ENCODE measurements at regions not wholly inside any gene's neighbourhood (a gene's known extent, or its start where the extent isn't known, plus 50 kb on each side); places are given as distances from the start of the nearest gene placed in this dataset.
A peak's percentile ranks its signal among the peaks of the same experiment; 100 is the strongest.

DNA sequence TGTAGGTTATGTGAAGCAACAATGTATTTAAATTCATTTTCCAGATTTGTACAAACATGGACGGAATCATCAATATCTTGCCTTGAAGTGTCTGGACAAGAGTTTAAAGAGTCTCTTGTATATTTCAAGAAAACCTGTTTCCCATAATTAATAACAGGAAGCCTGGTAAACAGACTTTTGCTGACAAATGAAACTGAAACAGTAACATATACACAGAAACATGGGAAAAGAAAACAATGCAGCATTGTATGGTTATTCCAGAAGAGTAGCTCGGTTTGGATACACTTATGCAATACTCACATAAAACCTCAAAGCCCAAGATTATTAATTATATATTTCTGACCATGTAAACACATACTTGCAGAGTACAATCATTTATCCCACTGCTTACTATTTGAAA lies 265.5 kb downstream of the PTPRC start:
- DNase-seq = no peak
- intact Hi-C loops (cut with DNase I) = no loop called here
- WGBS, 2 donors = 39 to 48% methylated on average over 2 of the region's 2 CpGs
- H3K4me3 ChIP-seq = no peak overlapping the region
- peak in 3 of 4 donors; percentile 27 to 68 (median 49) for ATAC-seq
- peak overlapping the region in 1 of 4 donors; percentile 42 for H3K27ac ChIP-seq
- no peaks in the 10 kb centered on the region for H3K27me3 ChIP-seq
- no peaks in the 10 kb centered on the region for H3K9me3 ChIP-seq
- no peak for FAIRE-seq
- TF ChIP-seq, protein P1, sequence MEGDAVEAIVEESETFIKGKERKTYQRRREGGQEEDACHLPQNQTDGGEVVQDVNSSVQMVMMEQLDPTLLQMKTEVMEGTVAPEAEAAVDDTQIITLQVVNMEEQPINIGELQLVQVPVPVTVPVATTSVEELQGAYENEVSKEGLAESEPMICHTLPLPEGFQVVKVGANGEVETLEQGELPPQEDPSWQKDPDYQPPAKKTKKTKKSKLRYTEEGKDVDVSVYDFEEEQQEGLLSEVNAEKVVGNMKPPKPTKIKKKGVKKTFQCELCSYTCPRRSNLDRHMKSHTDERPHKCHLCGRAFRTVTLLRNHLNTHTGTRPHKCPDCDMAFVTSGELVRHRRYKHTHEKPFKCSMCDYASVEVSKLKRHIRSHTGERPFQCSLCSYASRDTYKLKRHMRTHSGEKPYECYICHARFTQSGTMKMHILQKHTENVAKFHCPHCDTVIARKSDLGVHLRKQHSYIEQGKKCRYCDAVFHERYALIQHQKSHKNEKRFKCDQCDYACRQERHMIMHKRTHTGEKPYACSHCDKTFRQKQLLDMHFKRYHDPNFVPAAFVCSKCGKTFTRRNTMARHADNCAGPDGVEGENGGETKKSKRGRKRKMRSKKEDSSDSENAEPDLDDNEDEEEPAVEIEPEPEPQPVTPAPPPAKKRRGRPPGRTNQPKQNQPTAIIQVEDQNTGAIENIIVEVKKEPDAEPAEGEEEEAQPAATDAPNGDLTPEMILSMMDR (IDR thresholded peaks at IDR 0.05) = no peak
- H3K36me3 ChIP-seq = no peaks in the 10 kb centered on the region
- peaks cover 0 to 9% (median 0%) of the 10 kb centered on the region in 3 donors for H3K4me1 ChIP-seq

DNA sequence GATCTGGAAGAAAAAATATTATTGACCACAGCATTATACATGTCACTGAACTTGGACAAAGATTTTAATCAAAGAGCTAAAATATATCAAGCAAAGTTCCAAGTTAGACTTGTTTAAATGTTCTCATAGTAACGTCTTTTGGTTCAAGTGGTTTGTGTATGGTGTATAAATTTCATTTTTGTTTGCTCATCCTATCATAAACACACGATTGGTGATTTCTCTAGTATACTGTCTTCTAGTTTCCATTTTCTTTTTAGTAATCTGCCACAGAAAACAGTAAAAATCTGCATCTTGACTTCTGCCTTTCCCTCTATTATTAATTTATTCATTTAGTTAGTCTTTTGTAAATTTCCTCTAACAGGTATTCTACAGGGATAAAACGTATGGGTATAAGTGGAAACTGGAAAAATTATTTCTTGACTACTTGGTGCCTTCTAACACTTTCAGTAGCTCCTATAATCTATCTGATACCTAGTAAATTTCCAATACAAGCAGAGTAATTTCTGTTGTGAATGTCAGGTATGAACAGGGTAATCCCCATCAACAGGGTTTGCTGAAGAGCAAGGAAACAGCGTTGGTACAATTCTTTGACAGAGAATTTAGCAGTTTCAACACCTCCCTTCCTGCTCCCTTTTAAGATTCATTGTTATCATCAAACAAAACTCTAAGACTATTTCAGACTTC lies 268.0 kb downstream of the PTPRC start:
- Histone ChIP-seq H3K4me1 (peaks cover 0 to 9% (median 0%) of the 10 kb centered on the region in 3 donors), H3K27ac (no peak overlapping the region), H3K27me3 (no peaks in the 10 kb centered on the region), H3K36me3 (no peaks in the 10 kb centered on the region), H3K9me3 (no peaks in the 10 kb centered on the region), H3K4me3 (no peak overlapping the region)
- ATAC-seq (no peak), DNase-seq (no peak), FAIRE-seq (no peak)
- intact Hi-C loops (cut with DNase I) = no loop called here
- WGBS, 2 donors = 53 to 62% methylated on average over 4 of the region's 4 CpGs
- TF ChIP-seq, protein P1 (IDR thresholded peaks at IDR 0.05) = no peak

DNA sequence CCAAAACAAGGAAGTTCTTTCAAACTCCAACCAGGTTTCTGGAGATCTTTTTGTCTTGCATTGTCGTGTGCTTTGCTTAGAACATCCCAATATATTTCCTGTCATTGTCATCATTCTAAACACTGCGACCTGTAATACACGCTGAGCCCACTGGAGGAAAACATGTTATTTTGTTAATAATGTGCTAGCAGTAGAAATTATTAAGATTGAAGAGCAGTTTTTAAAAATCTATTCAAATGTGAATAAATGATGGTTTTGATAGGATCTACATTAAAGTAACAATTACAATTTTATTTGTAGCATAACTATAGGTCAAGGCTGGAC lies 268.5 kb downstream of the PTPRC start:
- 86 to 87% methylated on average over 3 of the region's 3 CpGs for WGBS, 2 donors
- intact Hi-C loops (cut with DNase I) = no loop called here
- no peak overlapping the region for H3K27ac ChIP-seq
- ATAC-seq = no peak
- FAIRE-seq = no peak
- no peaks in the 10 kb centered on the region for H3K36me3 ChIP-seq
- no peaks in the 10 kb centered on the region for H3K9me3 ChIP-seq
- TF ChIP-seq, protein P1 (IDR thresholded peaks at IDR 0.05) = no peak
- no peak for DNase-seq
- H3K4me1 ChIP-seq = peaks cover 0 to 9% (median 0%) of the 10 kb centered on the region in 3 donors
- H3K27me3 ChIP-seq = no peaks in the 10 kb centered on the region
- no peak overlapping the region for H3K4me3 ChIP-seq

DNA sequence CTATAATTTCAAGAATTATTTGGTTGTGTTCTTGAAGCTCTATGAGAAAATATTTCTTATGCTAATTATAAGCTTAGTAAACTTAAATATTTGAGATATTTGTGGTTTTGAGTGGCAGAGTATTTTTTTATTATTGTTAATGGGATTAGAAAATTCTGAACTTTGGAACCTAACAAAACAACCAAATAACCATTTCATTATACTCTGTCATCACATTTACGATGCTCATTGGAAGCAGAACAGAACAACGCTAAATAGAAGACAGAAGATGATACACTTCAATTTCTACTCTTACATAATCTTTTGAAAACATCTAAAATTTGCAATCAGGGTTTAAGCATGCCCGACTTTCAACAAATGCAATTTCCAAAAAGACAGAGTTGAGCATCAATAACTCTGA lies 270.2 kb downstream of the PTPRC start:
- FAIRE-seq (no peak), DNase-seq (no peak), ATAC-seq (no peak)
- H3K4me1 ChIP-seq = peaks cover 0 to 3% (median 0%) of the 10 kb centered on the region in 3 donors
- TF ChIP-seq, protein P1 (IDR thresholded peaks at IDR 0.05) = no peak
- H3K27me3 ChIP-seq = no peaks in the 10 kb centered on the region
- H3K4me3 ChIP-seq = no peak overlapping the region
- H3K9me3 ChIP-seq = no peaks in the 10 kb centered on the region
- no peak overlapping the region for H3K27ac ChIP-seq
- H3K36me3 ChIP-seq = no peaks in the 10 kb centered on the region
- 78 to 84% methylated on average over 3 of the region's 3 CpGs for WGBS, 2 donors
- intact Hi-C loops (cut with DNase I) = no loop called here

DNA sequence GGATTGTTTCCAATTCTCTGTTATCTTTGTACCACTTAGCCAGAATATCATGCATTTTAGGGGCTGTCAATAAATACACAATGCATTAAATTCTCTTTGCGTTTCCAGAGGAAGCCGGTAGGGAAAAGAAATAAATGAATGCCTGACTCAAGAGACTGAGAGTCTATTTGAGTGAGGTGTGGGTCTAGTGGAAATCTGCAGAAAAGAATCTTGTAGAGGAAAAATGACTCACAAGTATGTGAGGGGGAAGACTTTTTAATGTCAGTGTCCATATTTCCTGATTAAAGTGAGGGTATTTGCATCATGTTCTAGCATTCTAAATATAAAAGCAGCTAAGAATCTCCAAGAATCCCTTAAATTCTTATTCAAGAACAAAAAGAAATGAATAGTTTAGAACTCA lies 271.1 kb downstream of the PTPRC start:
- Histone ChIP-seq H3K36me3 (no peaks in the 10 kb centered on the region), H3K4me3 (no peak overlapping the region), H3K9me3 (no peaks in the 10 kb centered on the region), H3K4me1 (no peaks in the 10 kb centered on the region), H3K27me3 (no peaks in the 10 kb centered on the region), H3K27ac (no peak overlapping the region)
- intact Hi-C loops (cut with DNase I) = no loop called here
- ATAC-seq (no peak), DNase-seq (no peak), FAIRE-seq (no peak)
- TF ChIP-seq, protein P1 (IDR thresholded peaks at IDR 0.05) = no peak
- WGBS, 2 donors = 74 to 77% methylated on average over 2 of the region's 2 CpGs
